ENCODE measurements at regions not wholly inside any gene's neighbourhood (a gene's known extent, or its start where the extent isn't known, plus 50 kb on each side); places are given as distances from the start of the nearest gene placed in this dataset.

DNA sequence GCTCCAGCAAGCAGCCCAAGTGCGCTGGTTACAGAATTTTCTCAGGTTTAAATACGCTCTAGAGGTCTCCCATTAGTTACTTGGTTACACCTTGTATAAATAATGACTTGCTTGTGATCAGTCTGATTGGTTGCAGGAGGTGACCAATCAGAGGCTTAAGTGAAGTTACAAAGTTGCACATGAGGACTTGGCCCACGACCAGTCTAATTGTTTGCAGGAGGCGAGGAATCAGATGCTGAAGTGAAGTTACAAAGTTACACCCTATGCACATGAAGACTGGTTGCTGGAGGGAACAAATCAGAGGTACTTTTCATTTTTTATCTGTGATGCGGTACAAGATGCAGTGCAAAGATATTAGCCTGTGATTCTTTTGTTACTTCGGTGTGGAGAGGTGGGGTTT is 80.7 kb downstream of the UBE2NL start:
- no peaks in the 10 kb centered on the region for H3K79me1 ChIP-seq (ENCODE audit: insufficient read depth, low read depth, low read length, poor library complexity, severe bottlenecking)
- H3K4me1 ChIP-seq (ENCODE audit: insufficient read depth, low read length): no peaks in the 10 kb centered on the region
- H2BK20ac ChIP-seq (ENCODE audit: low read depth, low read length, poor library complexity, severe bottlenecking): no peak overlapping the region
- no peaks in the 10 kb centered on the region for H4K20me1 ChIP-seq (ENCODE audit: control insufficient read depth, insufficient read depth, insufficient read length)
- no peak overlapping the region for H3K27ac ChIP-seq (ENCODE audit: insufficient read length, low read depth, low read length)
- no peak overlapping the region for H3K14ac ChIP-seq (ENCODE audit: insufficient read depth, low read length)
- TF ChIP-seq, protein P1, sequence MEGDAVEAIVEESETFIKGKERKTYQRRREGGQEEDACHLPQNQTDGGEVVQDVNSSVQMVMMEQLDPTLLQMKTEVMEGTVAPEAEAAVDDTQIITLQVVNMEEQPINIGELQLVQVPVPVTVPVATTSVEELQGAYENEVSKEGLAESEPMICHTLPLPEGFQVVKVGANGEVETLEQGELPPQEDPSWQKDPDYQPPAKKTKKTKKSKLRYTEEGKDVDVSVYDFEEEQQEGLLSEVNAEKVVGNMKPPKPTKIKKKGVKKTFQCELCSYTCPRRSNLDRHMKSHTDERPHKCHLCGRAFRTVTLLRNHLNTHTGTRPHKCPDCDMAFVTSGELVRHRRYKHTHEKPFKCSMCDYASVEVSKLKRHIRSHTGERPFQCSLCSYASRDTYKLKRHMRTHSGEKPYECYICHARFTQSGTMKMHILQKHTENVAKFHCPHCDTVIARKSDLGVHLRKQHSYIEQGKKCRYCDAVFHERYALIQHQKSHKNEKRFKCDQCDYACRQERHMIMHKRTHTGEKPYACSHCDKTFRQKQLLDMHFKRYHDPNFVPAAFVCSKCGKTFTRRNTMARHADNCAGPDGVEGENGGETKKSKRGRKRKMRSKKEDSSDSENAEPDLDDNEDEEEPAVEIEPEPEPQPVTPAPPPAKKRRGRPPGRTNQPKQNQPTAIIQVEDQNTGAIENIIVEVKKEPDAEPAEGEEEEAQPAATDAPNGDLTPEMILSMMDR (conservative IDR thresholded peaks at IDR 0.05): no peak
- Mint-ChIP-seq H3K4me3 (no peak overlapping the region), H3K4me1 (no peaks in the 10 kb centered on the region), H3K27ac (no peak overlapping the region; a peak in 1 of 7 replicates), H3K27me3 (ENCODE audit: low read depth) (no peaks in the 10 kb centered on the region; the same call in 1 of the 2 replicates), H3K36me3 (ENCODE audit: insufficient read depth in 1 of 3, low read depth in 3 of 3) (peaks cover 2 to 8% (median 3%) of the 10 kb centered on the region in 3 experiments; a peak in 5 of 7 replicates), H3K9me3 (peaks cover 77 to 87% of the 10 kb centered on the region in 2 experiments)
- H3K23ac ChIP-seq (ENCODE audit: insufficient read length, low read depth, low read length): no peak overlapping the region
- no peak overlapping the region for H2BK120ac ChIP-seq (ENCODE audit: low read depth, low read length, poor library complexity, severe bottlenecking)
- no peak overlapping the region for H2AFZ ChIP-seq (ENCODE audit: low read length)
- no peaks in the 10 kb centered on the region for H3K27me3 ChIP-seq (ENCODE audit: insufficient read depth, low read length)
- no peaks in the 10 kb centered on the region for H3K23me2 ChIP-seq (ENCODE audit: insufficient read length, low read depth, low read length, poor library complexity, severe bottlenecking)
- H2BK5ac ChIP-seq (ENCODE audit: insufficient read length, low read length): no peak overlapping the region
- H2AK5ac ChIP-seq (ENCODE audit: insufficient read length, low read length): no peak overlapping the region
- H3K4me2 ChIP-seq (ENCODE audit: insufficient read depth, insufficient read length, low read length): no peak overlapping the region
- H2BK12ac ChIP-seq (ENCODE audit: insufficient read length, low read depth, low read length): no peak overlapping the region
- no peak overlapping the region for H4K5ac ChIP-seq (ENCODE audit: insufficient read length, low read depth, low read length)
- no peak overlapping the region for H3K18ac ChIP-seq (ENCODE audit: insufficient read length, low read depth, low read length)
- no peak overlapping the region for H4K8ac ChIP-seq (replicated peaks; ENCODE audit: insufficient read length, low read depth, low read length)
- H3T11ph ChIP-seq (ENCODE audit: low read length): no peak overlapping the region
- no CpG with 5 or more reads among the region's 6 CpGs for WGBS (ENCODE audit: extremely low coverage, insufficient read length, low lambda C conversion rate)
- H4K91ac ChIP-seq (ENCODE audit: insufficient read length, low read depth, low read length): no peak overlapping the region
- H3K56ac ChIP-seq (ENCODE audit: insufficient read length, low read depth, low read length): no peak overlapping the region
- no peak overlapping the region for H2BK15ac ChIP-seq (ENCODE audit: low read depth, low read length)
- no peaks in the 10 kb centered on the region for H3K79me2 ChIP-seq (ENCODE audit: insufficient read depth, low read length)
- no peak overlapping the region for H3K4ac ChIP-seq (ENCODE audit: low read depth, low read length)
- DNase-seq: no peak
- peaks cover 22% of the 10 kb centered on the region for H3K9me3 ChIP-seq (ENCODE audit: control insufficient read depth, low read depth, low read length)
- H3K9ac ChIP-seq (ENCODE audit: extremely low read depth, insufficient read length, low read length): no peak overlapping the region

Measured in H9 (cell line).